GM12865 (cell line): ENCODE measurements at regions not wholly inside any gene's neighbourhood (a gene's known extent, or its start where the extent isn't known, plus 50 kb on each side); places are given as distances from the start of the nearest gene placed in this dataset.

Experiments
- DNase-seq: peaks from one replicate; pipeline ENCODE4 v3.0.0; 2010; ENCODE audit warnings: low read depth
- H3K4me3 ChIP-seq: 2 replicates; pipeline ENCODE4 v1.5.1; 2011; ENCODE audit warnings: mild to moderate bottlenecking, low read depth, low read length, control low read depth
- CTCF ChIP-seq: IDR thresholded peaks from 2 replicates; pipeline ENCODE4 v1.5.1; 2011; ENCODE audit warnings: low read length, control low read depth, low read depth, inconsistent platforms; ENCODE audit not compliant: insufficient read depth; ENCODE audit errors: missing control alignments

- TF ChIP-seq CTCF: no peak
- DNase-seq: no peak
- no peak overlapping the region for H3K4me3 ChIP-seq
Observed at GRCh38 chr2:53452957-53453748, 314.5 kb upstream of the CHAC2 start.

GRCh38 chr2:53452400-53452799 is 315.2 kb upstream of the CHAC2 start:
- no peak for TF ChIP-seq CTCF
- no peak overlapping the region for H3K4me3 ChIP-seq
- no peak for DNase-seq

- no peak for DNase-seq
- no peak overlapping the region for H3K4me3 ChIP-seq
- no peak for TF ChIP-seq CTCF
Observed at GRCh38 chr2:53450923-53451322, 316.7 kb upstream of the CHAC2 start.

GRCh38 chr2:53448591-53448990 is 319.0 kb upstream of the CHAC2 start:
- no peak for TF ChIP-seq CTCF
- H3K4me3 ChIP-seq: no peak overlapping the region
- no peak for DNase-seq

GRCh38 chr2:53448086-53448485 is 319.5 kb upstream of the CHAC2 start:
- no peak overlapping the region for H3K4me3 ChIP-seq
- TF ChIP-seq CTCF: no peak
- DNase-seq: no peak

- no peak overlapping the region for H3K4me3 ChIP-seq
- TF ChIP-seq CTCF: no peak
- DNase-seq: no peak
Observed at GRCh38 chr2:53445383-53446070, 322.1 kb upstream of the CHAC2 start.

GRCh38 chr2:53442783-53443182 is 324.8 kb upstream of the CHAC2 start:
- DNase-seq: no peak
- TF ChIP-seq CTCF: no peak

More at GRCh38 chr2:53442783-53443182, 324.8 kb upstream of the CHAC2 start:
- no peak overlapping the region for H3K4me3 ChIP-seq
